GM18511 (cell line): ENCODE measurements at regions not wholly inside any gene's neighbourhood (a gene's known extent, or its start where the extent isn't known, plus 50 kb on each side); places are given as distances from the start of the nearest gene placed in this dataset.

Source experiments
- ATAC-seq: cut with Tn5 transposase; IDR thresholded peaks from one replicate; pipeline ENCODE4 v1.9.1; 2021; ENCODE audit warnings: mild to moderate bottlenecking, moderate library complexity; ENCODE audit not compliant: unreplicated experiment

GRCh38 chr11:45556851-45557707, 108.3 kb downstream of the CHST1 start:
- no peak for ATAC-seq

- no peak for ATAC-seq
Measured at GRCh38 chr11:45554230-45554967, 111.0 kb downstream of the CHST1 start.

- no peak for ATAC-seq
Measured at GRCh38 chr11:45553383-45553936, 112.0 kb downstream of the CHST1 start.

GRCh38 chr11:45551191-45551713, 114.2 kb downstream of the CHST1 start:
- ATAC-seq, result no peak

- ATAC-seq, result no peak
Measured at GRCh38 chr11:45549257-45549656, 116.2 kb downstream of the CHST1 start.

- ATAC-seq, result no peak
Measured at GRCh38 chr11:45546366-45546765, 119.1 kb downstream of the CHST1 start.

- no peak for ATAC-seq
Measured at GRCh38 chr11:45544826-45545225, 120.6 kb downstream of the CHST1 start.

GRCh38 chr11:45543808-45544422, 121.5 kb downstream of the CHST1 start:
- ATAC-seq, result no peak

GRCh38 chr11:45543081-45543480, 122.3 kb downstream of the CHST1 start:
- ATAC-seq, result no peak

- no peak for ATAC-seq
Measured at GRCh38 chr11:45541693-45542434, 123.6 kb downstream of the CHST1 start.

- no peak for ATAC-seq
Measured at GRCh38 chr11:45538939-45539338, 126.5 kb downstream of the CHST1 start.

- no peak for ATAC-seq
Measured at GRCh38 chr11:45538363-45538762, 127.1 kb downstream of the CHST1 start.

GRCh38 chr11:45537614-45538013, 127.8 kb downstream of the CHST1 start:
- no peak for ATAC-seq

- no peak for ATAC-seq
Measured at GRCh38 chr11:45535033-45535432, 130.4 kb downstream of the CHST1 start.

- ATAC-seq, result no peak
Measured at GRCh38 chr11:45534132-45534531, 131.3 kb downstream of the CHST1 start.

- no peak for ATAC-seq
Measured at GRCh38 chr11:45532546-45532945, 132.9 kb downstream of the CHST1 start.

- no peak for ATAC-seq
Measured at GRCh38 chr11:45530776-45531175, 134.6 kb downstream of the CHST1 start.

- no peak for ATAC-seq
Measured at GRCh38 chr11:45530111-45530510, 135.3 kb downstream of the CHST1 start.

GRCh38 chr11:45528435-45528834, 137.0 kb downstream of the CHST1 start:
- ATAC-seq, result no peak

GRCh38 chr11:45527898-45528297, 137.5 kb downstream of the CHST1 start:
- ATAC-seq, result no peak
